ENCODE measurements at regions not wholly inside any gene's neighbourhood (a gene's known extent, or its start where the extent isn't known, plus 50 kb on each side); places are given as distances from the start of the nearest gene placed in this dataset.

DNA sequence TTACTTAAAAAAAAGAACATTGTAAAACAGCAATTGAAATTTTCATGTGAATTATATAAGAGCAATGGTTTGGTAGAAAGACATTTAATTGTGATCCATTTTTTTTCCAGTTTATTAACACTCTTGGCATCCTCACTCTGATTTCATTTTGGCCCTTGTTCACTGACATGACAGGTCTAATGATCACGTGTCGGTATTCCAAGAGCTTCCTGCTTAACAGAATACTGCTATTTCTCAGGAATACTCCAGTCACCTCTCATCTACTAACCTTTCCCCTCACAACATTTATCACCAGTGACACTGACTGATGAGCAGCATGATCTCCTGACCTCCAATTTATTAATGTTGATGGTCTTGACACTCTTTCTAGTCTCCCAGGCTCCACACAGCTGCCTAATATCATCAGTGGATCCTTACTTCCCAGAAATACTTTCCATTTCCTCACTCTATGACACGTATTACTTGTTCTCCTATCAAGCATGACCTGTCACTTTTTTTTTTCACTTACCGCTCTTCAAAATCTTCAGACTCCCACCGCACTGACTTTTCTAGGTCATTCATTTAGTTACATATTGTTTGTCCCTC is 847.8 kb upstream of the SLIT2 start:
- no peak for FAIRE-seq
- Histone ChIP-seq H3K9me3 (no peaks in the 10 kb centered on the region), H3K4me3 (no peak overlapping the region), H3K27ac (no peak overlapping the region), H3K4me1 (no peaks in the 10 kb centered on the region), H3K36me3 (no peaks in the 10 kb centered on the region), H3K27me3 (peaks cover 0 to 4% (median 0%) of the 10 kb centered on the region in 4 donors)
- no peak for ATAC-seq
- TF ChIP-seq, protein P1, sequence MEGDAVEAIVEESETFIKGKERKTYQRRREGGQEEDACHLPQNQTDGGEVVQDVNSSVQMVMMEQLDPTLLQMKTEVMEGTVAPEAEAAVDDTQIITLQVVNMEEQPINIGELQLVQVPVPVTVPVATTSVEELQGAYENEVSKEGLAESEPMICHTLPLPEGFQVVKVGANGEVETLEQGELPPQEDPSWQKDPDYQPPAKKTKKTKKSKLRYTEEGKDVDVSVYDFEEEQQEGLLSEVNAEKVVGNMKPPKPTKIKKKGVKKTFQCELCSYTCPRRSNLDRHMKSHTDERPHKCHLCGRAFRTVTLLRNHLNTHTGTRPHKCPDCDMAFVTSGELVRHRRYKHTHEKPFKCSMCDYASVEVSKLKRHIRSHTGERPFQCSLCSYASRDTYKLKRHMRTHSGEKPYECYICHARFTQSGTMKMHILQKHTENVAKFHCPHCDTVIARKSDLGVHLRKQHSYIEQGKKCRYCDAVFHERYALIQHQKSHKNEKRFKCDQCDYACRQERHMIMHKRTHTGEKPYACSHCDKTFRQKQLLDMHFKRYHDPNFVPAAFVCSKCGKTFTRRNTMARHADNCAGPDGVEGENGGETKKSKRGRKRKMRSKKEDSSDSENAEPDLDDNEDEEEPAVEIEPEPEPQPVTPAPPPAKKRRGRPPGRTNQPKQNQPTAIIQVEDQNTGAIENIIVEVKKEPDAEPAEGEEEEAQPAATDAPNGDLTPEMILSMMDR (IDR thresholded peaks at IDR 0.05) = no peak
- DNase-seq = no peak
- 27 to 40% methylated on average over 5 of the region's 5 CpGs for WGBS, 2 donors
- intact Hi-C loops (cut with DNase I) = no loop called here

DNA sequence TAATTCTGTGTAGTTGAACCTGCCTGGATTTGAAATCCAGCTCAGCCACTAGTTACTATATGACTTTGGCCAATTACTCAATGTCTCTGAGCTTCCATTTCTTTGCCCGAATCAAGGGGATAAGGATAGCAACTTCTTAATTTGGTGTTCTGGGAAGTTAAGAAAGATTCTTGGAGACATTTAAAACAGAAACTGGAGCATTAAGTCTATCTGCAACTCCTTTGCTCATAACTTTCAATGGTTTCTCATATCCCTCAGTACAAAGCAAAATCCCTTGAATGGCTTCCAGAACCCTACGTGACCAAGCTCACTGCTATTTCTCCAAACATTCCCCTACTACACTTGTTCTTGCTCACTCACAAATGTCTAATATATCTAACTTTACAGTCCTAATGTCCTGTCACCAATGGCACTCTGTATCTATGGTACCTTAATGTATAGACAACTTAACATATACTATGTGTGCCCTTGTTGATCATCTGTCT is 849.1 kb upstream of the SLIT2 start:
- intact Hi-C loops (cut with DNase I) = no loop called here

DNA sequence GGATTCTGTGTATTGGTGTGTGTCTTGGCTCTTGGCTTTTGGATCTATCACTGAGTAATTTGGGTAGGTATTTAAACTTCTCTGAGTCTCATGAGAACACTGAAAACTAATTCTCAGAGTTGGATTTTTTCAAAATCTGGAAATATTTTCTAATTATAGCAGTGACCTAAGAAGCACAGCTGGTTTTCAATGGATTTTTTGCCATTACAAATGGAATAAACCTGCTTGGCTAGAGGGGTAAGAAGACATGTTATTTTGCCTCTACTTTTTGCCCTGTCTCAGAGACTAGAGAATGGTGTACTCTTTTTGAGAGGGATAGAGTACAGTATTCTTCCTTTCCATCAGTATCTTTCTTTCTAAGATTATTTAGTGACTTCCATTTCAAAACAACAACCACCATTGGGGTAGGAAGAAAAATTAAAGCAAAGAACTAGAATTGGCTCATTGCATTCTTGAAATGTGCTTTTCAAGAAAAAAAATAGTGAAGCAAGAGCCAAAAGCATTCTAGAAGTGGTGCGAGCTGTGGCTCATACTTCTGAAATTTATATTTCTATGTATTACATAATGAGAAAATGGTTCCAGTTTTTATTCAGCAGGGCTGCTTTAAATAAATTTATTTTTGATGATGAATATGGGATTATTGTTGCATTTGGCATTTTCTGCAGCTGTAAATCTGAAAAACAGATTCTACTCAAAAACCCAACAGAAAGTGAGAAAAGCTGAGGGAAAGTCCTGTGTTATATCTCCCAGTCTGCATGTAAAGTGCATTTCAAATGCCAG is 850.2 kb upstream of the SLIT2 start:
- TF ChIP-seq, protein P1 (IDR thresholded peaks at IDR 0.05) = no peak
- Histone ChIP-seq H3K27ac (no peak overlapping the region), H3K36me3 (no peaks in the 10 kb centered on the region), H3K27me3 (no peaks in the 10 kb centered on the region), H3K4me3 (no peak overlapping the region), H3K9me3 (no peaks in the 10 kb centered on the region), H3K4me1 (no peaks in the 10 kb centered on the region)
- FAIRE-seq = no peak
- intact Hi-C loops (cut with DNase I) = no loop called here
- no peak for ATAC-seq
- DNase-seq = no peak
- 53 to 80% methylated on average over 1 of the region's 1 CpG for WGBS, 2 donors

More for the DNA sequence above, 849.1 kb upstream of the SLIT2 start:
- Histone ChIP-seq H3K9me3 (no peaks in the 10 kb centered on the region), H3K27me3 (peaks cover 0 to 2% (median 0%) of the 10 kb centered on the region in 4 donors), H3K27ac (no peak overlapping the region), H3K36me3 (no peaks in the 10 kb centered on the region), H3K4me1 (no peaks in the 10 kb centered on the region), H3K4me3 (no peak overlapping the region)
- TF ChIP-seq, protein P1 (IDR thresholded peaks at IDR 0.05) = no peak
- no peak for DNase-seq
- no peak for ATAC-seq
- no peak for FAIRE-seq
- WGBS, 2 donors = 45 to 60% methylated on average over 2 of the region's 2 CpGs

DNA sequence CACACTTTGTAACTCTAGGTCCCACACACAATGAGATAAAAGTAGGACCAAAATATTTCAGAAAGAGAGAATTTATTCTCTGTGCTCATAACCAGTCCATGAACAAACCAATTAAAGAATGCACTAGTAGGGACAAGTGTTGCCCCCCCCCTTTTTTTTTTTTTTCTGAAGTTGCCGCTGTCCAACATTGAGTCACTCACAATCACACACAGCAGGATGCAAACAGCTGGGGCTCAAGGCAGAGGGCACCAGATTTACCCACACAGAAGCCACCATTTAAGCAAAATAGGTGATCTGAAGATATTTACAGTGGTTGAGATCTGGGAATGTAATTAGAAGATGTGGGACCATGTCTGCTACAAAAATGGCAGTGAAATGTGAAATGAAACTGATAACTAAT is 850.9 kb upstream of the SLIT2 start:
- Histone ChIP-seq H3K4me3 (no peak overlapping the region), H3K27ac (no peak overlapping the region), H3K9me3 (no peaks in the 10 kb centered on the region), H3K36me3 (no peaks in the 10 kb centered on the region), H3K27me3 (no peaks in the 10 kb centered on the region), H3K4me1 (no peaks in the 10 kb centered on the region)
- intact Hi-C loops (cut with DNase I) = no loop called here
- ATAC-seq = no peak
- DNase-seq = no peak
- WGBS, 2 donors = 46 to 79% methylated on average over 1 of the region's 1 CpG
- FAIRE-seq = no peak
- TF ChIP-seq, protein P1 (IDR thresholded peaks at IDR 0.05) = no peak

DNA sequence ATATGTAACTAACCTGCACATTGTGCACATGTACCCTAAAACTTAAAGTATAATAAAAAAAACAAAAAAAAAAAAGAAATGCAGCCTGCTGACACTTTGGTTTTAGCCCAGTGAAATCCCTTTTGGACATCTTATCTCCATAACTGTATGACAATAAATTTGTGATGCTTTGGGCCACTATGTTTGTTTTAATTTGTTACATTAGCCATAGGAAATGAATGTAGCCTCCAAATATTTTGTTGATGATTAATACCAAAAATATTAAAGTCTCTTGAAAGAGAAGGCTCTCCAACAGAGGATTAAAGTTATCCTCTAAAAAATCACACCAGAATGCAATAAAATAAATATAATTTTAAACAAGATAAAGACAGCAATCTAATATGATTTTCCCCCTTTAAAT is 852.7 kb upstream of the SLIT2 start:
- intact Hi-C loops (cut with DNase I) = no loop called here
- Histone ChIP-seq H3K36me3 (no peaks in the 10 kb centered on the region), H3K27me3 (no peaks in the 10 kb centered on the region), H3K4me3 (no peak overlapping the region), H3K27ac (no peak overlapping the region), H3K4me1 (no peaks in the 10 kb centered on the region), H3K9me3 (no peaks in the 10 kb centered on the region)
- DNase-seq = no peak
- TF ChIP-seq, protein P1 (IDR thresholded peaks at IDR 0.05) = no peak
- FAIRE-seq = no peak
- ATAC-seq = no peak
